Tibial nerve (tissue), 4 donors: ENCODE measurements at regions not wholly inside any gene's neighbourhood (a gene's known extent, or its start where the extent isn't known, plus 50 kb on each side); places are given as distances from the start of the nearest gene placed in this dataset.

Experiments
- DNase-seq, 2 donors: peaks; one replicate each; pipeline ENCODE4 v3.0.0-alpha.2; 2019; ENCODE audit warnings: low spot score in 2 of 2
- H3K27ac ChIP-seq, 4 donors: fragments of 200-600 bp; sonication (generic) in 3 of 4; one replicate each; pipeline ENCODE4 v1.5.1; 2017 to 2019; ENCODE audit warnings: mild to moderate bottlenecking in 1 of 4
- H3K27me3 ChIP-seq, 2 donors: fragments of 200-600 bp; sonication (generic) in 1 of 2; one replicate each; pipeline versions ENCODE4 v1.5.1 to v1.6.0; 2017 to 2019
- H3K36me3 ChIP-seq, 3 donors: fragments of 200-600 bp; sonication (generic); one replicate each; pipeline ENCODE4 v1.5.1; 2018 to 2019
- H3K4me1 ChIP-seq, 4 donors: fragments of 200-600 bp; sonication (generic) in 3 of 4; one replicate each; pipeline ENCODE4 v1.5.1; 2017 to 2019
- H3K4me3 ChIP-seq, 4 donors: fragments of 200-600 bp; sonication (generic) in 3 of 4; one replicate each; pipeline ENCODE4 v1.5.1; 2017 to 2019; ENCODE audit warnings: mild to moderate bottlenecking in 1 of 4, moderate library complexity in 1 of 4
- H3K9me3 ChIP-seq, 4 donors: fragments of 200-600 bp; sonication (generic) in 3 of 4; one replicate each; pipeline ENCODE4 v1.5.1; 2017 to 2019
- CTCF ChIP-seq, 5 experiments: fragments of 200-600 bp in 3 of 5; fragments of 450-650 bp in 2 of 5; sonication (generic) in 3 of 5; IDR thresholded peaks; one replicate each; pipeline ENCODE4 v1.5.1; 2016 to 2019; ENCODE audit warnings: antibody characterized with exemption in 5 of 5, mild to moderate bottlenecking in 3 of 5, moderate library complexity in 2 of 5
- EP300 ChIP-seq, 2 donors: sonication (generic); formaldehyde crosslinking; IDR thresholded peaks; one replicate each; pipeline ENCODE4 v1.6.1; 2017; ENCODE audit warnings: antibody characterized with exemption in 2 of 2, mild to moderate bottlenecking in 1 of 2
- POLR2A ChIP-seq, 2 donors: fragments of 450-650 bp; IDR thresholded peaks; one replicate each; pipeline ENCODE4 v1.6.1; 2017; ENCODE audit warnings: antibody characterized with exemption in 2 of 2, mild to moderate bottlenecking in 2 of 2, moderate library complexity in 2 of 2
- WGBS, 2 donors: methylation state at CpG; one replicate each; pipeline ENCODE4 v1.1.5; 2018; 5-methylcytosine and 5-hydroxymethylcytosine counted together

DNA sequence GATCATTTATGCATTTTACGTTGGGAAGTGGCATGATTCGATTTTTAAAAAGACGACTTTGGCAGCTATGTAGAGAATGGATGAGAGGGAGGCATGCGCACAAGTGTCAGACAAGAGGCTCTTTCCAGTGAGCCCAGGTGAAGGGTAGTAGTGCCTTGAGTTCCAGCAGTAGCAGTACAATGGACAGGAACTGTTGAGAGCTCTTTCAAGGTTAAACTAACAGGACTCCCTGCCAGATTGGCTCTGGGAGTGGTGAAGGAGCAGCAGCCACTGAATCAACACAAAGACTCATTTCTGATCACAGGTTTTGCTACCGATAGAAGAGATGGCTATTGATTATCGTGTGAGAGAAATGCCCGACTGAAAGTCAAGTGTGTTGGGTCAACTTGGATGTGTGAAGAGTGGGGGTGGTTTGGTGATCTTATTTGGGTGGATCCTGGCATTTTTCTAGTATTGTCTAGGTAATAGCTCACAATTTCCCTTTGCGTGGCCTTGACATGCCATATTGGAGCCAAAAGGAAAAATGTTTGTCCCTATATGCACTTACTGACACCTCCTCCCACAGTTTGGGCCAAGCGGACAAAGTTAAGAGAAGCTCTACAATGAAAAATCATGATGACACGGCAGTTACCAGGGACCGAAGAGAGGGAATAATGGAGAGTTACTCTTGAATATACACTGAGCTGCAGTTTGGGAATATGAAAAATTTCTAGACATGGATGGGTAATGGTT lies 81.6 kb upstream of the MDFIC2 start:
- no peak for TF ChIP-seq EP300 (IDR thresholded peaks at IDR 0.05)
- no peak for TF ChIP-seq CTCF (IDR thresholded peaks at IDR 0.05)
- no peak for TF ChIP-seq POLR2A (IDR thresholded peaks at IDR 0.05)
- H3K4me1 ChIP-seq = no peaks in the 10 kb centered on the region
- H3K9me3 ChIP-seq = no peaks in the 10 kb centered on the region
- no peaks in the 10 kb centered on the region for H3K27me3 ChIP-seq
- WGBS, 2 donors = 93 to 97% methylated on average over 11 of the region's 11 CpGs
- H3K27ac ChIP-seq = no peak overlapping the region
- H3K36me3 ChIP-seq = no peaks in the 10 kb centered on the region
- H3K4me3 ChIP-seq = no peak overlapping the region
- DNase-seq = no peak

DNA sequence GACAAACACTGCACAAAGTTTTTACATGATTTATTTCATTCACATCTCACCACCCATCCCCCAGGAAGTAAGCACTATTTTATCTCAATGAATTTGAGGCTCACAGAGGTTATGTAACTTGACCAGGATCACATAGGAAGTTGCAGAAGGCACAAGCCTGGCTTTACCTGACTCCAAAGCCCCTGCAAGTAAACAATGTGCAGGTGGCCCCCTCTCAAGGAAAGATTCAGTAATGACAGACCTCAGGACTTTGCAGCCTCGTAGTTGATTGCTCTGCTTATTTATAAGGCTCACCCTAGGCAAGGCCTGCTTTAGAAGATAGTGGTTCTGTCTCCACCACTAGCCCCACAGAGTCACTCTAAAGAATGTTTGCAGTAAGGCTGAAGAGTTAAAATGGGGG lies 79.8 kb upstream of the MDFIC2 start:
- Histone ChIP-seq H3K27me3 (no peaks in the 10 kb centered on the region), H3K4me1 (no peaks in the 10 kb centered on the region), H3K4me3 (no peak overlapping the region), H3K9me3 (peaks cover 0 to 3% (median 0%) of the 10 kb centered on the region in 4 donors), H3K27ac (no peak overlapping the region), H3K36me3 (no peaks in the 10 kb centered on the region)
- 27 to 71% methylated on average over 1 of the region's 1 CpG for WGBS, 2 donors
- no peak for TF ChIP-seq EP300 (IDR thresholded peaks at IDR 0.05)
- TF ChIP-seq CTCF (IDR thresholded peaks at IDR 0.05) = no peak
- TF ChIP-seq POLR2A (IDR thresholded peaks at IDR 0.05) = no peak
- DNase-seq = no peak

- Histone ChIP-seq H3K4me3 (no peak overlapping the region), H3K27me3 (no peaks in the 10 kb centered on the region), H3K27ac (no peak overlapping the region), H3K36me3 (no peaks in the 10 kb centered on the region), H3K9me3 (peaks cover 0 to 3% (median 0%) of the 10 kb centered on the region in 4 donors), H3K4me1 (no peaks in the 10 kb centered on the region)
- no peak for DNase-seq
- no peak for TF ChIP-seq CTCF (IDR thresholded peaks at IDR 0.05)
- no peak for TF ChIP-seq POLR2A (IDR thresholded peaks at IDR 0.05)
- TF ChIP-seq EP300 (IDR thresholded peaks at IDR 0.05) = no peak
- WGBS, 2 donors = 84 to 88% methylated on average over 3 of the region's 3 CpGs
Observed at GRCh38 chr3:70387889-70388288, 75.5 kb upstream of the MDFIC2 start.

DNA sequence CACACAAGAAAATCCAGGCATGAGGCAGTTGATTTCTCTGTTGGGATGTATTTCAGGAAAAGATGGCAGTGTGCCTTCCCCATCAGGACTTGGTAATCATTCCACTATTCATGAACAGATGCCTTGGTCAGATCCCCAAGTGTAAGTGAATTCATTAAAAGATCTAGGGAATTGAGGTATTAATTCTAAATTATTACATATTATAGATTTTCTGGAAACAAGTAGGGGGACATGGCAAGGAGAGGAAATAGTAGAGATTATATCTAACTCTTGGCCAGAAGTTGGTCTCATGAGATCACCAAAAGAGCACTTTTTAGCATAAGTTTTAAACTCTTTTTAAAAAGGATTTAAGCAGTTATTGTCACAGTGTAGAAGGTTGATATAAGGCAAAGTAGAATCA lies 74.4 kb upstream of the MDFIC2 start:
- Histone ChIP-seq H3K27me3 (no peaks in the 10 kb centered on the region), H3K9me3 (peaks cover 0 to 3% (median 0%) of the 10 kb centered on the region in 4 donors), H3K4me3 (no peak overlapping the region), H3K36me3 (no peaks in the 10 kb centered on the region), H3K4me1 (no peaks in the 10 kb centered on the region), H3K27ac (no peak overlapping the region)
- no peak for DNase-seq
- TF ChIP-seq CTCF (IDR thresholded peaks at IDR 0.05) = no peak

DNA sequence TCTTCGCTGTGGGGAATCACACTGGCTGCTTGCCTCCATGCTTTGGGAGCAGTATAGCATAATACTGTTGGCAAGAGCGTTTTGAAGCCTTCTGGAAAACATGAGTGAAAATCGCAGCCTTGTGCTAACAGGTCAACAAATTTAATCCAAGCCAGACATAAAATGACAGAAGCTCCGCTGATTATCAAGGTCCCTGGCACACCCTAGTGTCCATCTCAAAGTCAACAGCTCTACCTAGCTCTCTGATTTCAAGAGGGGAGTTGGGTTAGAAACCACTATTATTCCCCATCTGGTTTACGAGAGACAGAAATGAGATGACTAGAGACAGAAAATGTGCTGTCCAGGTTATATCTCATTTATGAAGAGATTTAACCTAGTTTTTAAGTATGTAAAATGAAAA lies 73.6 kb upstream of the MDFIC2 start:
- Histone ChIP-seq H3K4me3 (no peak overlapping the region), H3K27me3 (no peaks in the 10 kb centered on the region), H3K4me1 (no peaks in the 10 kb centered on the region), H3K36me3 (no peaks in the 10 kb centered on the region), H3K9me3 (peaks cover 0 to 3% (median 0%) of the 10 kb centered on the region in 4 donors), H3K27ac (no peak overlapping the region)
- 71 to 89% methylated on average over 5 of the region's 5 CpGs for WGBS, 2 donors
- no peak for DNase-seq
- TF ChIP-seq EP300 (IDR thresholded peaks at IDR 0.05) (no peak), CTCF (IDR thresholded peaks at IDR 0.05) (no peak), POLR2A (IDR thresholded peaks at IDR 0.05) (no peak)
